ENCODE measurements at regions not wholly inside any gene's neighbourhood (a gene's known extent, or its start where the extent isn't known, plus 50 kb on each side); places are given as distances from the start of the nearest gene placed in this dataset.

- H3K4me3 Mint-ChIP-seq: no peak overlapping the region
Measured at GRCh38 chr4:144501231-144501780, 144.7 kb upstream of the HHIP start.

GRCh38 chr4:144504883-144505282 is 141.1 kb upstream of the HHIP start:
- 0 out of 2 replicates have a peak, but pooled peaks cover 5% of the 10 kb centered on the region for H3K9me2 ChIP-seq (ENCODE audit: insufficient read depth)
- Mint-ChIP-seq H3K9me3 (no peaks in the 10 kb centered on the region; the same call in 2 of the 3 replicates), H3K27me3 (ENCODE audit: insufficient read depth, low read depth, poor library complexity) (no peaks in the 10 kb centered on the region), H3K4me1 (peaks cover 9% of the 10 kb centered on the region), H3K36me3 (ENCODE audit: low read depth) (no peaks in the 10 kb centered on the region), H3K27ac (no peak overlapping the region), H3K4me3 (no peak overlapping the region)
- H2AFZ ChIP-seq: no peak overlapping the region
- no peak overlapping the region for H3K4me2 ChIP-seq
- DNase-seq (ENCODE audit: low spot score): no peak
- no peaks in the 10 kb centered on the region for H4K20me1 ChIP-seq (replicated peaks; ENCODE audit: insufficient read depth)
- H3F3A ChIP-seq (replicated peaks; ENCODE audit: low read depth): no peaks in the 10 kb centered on the region
- no peak overlapping the region for H3K4me3 ChIP-seq
- no peak for ATAC-seq
- H3K4me1 ChIP-seq (ENCODE audit: insufficient read depth): peaks cover 6% of the 10 kb centered on the region; the same call in 1 of the 2 replicates
- H3K27me3 ChIP-seq (ENCODE audit: insufficient read depth): no peaks in the 10 kb centered on the region
- H3K27ac ChIP-seq (ENCODE audit: low read depth): no peak overlapping the region
- no peaks in the 10 kb centered on the region for H3K79me2 ChIP-seq (replicated peaks; ENCODE audit: insufficient read depth)
- no peaks in the 10 kb centered on the region for H3K36me3 ChIP-seq (ENCODE audit: insufficient read depth)
- TF ChIP-seq CREB1 (CRISPR knock-in tag; IDR thresholded peaks at IDR 0.05; ENCODE audit: low read depth) (no peak), ETS1 (IDR thresholded peaks at IDR 0.05) (no peak), STAT1 (IDR thresholded peaks at IDR 0.05; ENCODE audit: unreplicated experiment) (no peak), EZH2 (IDR thresholded peaks at IDR 0.05; ENCODE audit: low read depth, unreplicated experiment) (no peak), POLR2AphosphoS5 (IDR thresholded peaks at IDR 0.05; ENCODE audit: low read depth) (no peak), EZH2phosphoT487 (IDR thresholded peaks at IDR 0.05; ENCODE audit: unreplicated experiment) (no peak), ZNF114 (CRISPR knock-in tag; IDR thresholded peaks at IDR 0.05) (no peak), NANOG (IDR thresholded peaks at IDR 0.05; ENCODE audit: borderline replicate concordance) (no peak), ZNF331 (CRISPR knock-in tag; IDR thresholded peaks at IDR 0.05; ENCODE audit: low read depth) (no peak), JUNB (IDR thresholded peaks at IDR 0.05; ENCODE audit: unreplicated experiment) (no peak)
- TF ChIP-seq, protein P1, sequence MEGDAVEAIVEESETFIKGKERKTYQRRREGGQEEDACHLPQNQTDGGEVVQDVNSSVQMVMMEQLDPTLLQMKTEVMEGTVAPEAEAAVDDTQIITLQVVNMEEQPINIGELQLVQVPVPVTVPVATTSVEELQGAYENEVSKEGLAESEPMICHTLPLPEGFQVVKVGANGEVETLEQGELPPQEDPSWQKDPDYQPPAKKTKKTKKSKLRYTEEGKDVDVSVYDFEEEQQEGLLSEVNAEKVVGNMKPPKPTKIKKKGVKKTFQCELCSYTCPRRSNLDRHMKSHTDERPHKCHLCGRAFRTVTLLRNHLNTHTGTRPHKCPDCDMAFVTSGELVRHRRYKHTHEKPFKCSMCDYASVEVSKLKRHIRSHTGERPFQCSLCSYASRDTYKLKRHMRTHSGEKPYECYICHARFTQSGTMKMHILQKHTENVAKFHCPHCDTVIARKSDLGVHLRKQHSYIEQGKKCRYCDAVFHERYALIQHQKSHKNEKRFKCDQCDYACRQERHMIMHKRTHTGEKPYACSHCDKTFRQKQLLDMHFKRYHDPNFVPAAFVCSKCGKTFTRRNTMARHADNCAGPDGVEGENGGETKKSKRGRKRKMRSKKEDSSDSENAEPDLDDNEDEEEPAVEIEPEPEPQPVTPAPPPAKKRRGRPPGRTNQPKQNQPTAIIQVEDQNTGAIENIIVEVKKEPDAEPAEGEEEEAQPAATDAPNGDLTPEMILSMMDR (conservative IDR thresholded peaks at IDR 0.05; ENCODE audit: low read depth in 2 of 2): no peak
- TF ChIP-seq, protein P2, sequence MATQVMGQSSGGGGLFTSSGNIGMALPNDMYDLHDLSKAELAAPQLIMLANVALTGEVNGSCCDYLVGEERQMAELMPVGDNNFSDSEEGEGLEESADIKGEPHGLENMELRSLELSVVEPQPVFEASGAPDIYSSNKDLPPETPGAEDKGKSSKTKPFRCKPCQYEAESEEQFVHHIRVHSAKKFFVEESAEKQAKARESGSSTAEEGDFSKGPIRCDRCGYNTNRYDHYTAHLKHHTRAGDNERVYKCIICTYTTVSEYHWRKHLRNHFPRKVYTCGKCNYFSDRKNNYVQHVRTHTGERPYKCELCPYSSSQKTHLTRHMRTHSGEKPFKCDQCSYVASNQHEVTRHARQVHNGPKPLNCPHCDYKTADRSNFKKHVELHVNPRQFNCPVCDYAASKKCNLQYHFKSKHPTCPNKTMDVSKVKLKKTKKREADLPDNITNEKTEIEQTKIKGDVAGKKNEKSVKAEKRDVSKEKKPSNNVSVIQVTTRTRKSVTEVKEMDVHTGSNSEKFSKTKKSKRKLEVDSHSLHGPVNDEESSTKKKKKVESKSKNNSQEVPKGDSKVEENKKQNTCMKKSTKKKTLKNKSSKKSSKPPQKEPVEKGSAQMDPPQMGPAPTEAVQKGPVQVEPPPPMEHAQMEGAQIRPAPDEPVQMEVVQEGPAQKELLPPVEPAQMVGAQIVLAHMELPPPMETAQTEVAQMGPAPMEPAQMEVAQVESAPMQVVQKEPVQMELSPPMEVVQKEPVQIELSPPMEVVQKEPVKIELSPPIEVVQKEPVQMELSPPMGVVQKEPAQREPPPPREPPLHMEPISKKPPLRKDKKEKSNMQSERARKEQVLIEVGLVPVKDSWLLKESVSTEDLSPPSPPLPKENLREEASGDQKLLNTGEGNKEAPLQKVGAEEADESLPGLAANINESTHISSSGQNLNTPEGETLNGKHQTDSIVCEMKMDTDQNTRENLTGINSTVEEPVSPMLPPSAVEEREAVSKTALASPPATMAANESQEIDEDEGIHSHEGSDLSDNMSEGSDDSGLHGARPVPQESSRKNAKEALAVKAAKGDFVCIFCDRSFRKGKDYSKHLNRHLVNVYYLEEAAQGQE (IDR thresholded peaks at IDR 0.05; ENCODE audit: unreplicated experiment): no peak

More at GRCh38 chr4:144501231-144501780, 144.7 kb upstream of the HHIP start:
- Mint-ChIP-seq H3K36me3 (ENCODE audit: low read depth) (no peaks in the 10 kb centered on the region), H3K4me1 (no peaks in the 10 kb centered on the region), H3K27me3 (ENCODE audit: insufficient read depth, low read depth, poor library complexity) (no peaks in the 10 kb centered on the region), H3K9me3 (no peaks in the 10 kb centered on the region; the same call in 2 of the 3 replicates), H3K27ac (no peak overlapping the region)
- H3K4me1 ChIP-seq (ENCODE audit: insufficient read depth): no peaks in the 10 kb centered on the region
- TF ChIP-seq EZH2 (IDR thresholded peaks at IDR 0.05; ENCODE audit: low read depth, unreplicated experiment): no peak
- H3K79me2 ChIP-seq (replicated peaks; ENCODE audit: insufficient read depth): no peaks in the 10 kb centered on the region
- no peaks in the 10 kb centered on the region for H3F3A ChIP-seq (replicated peaks; ENCODE audit: low read depth)
- no peaks in the 10 kb centered on the region for H4K20me1 ChIP-seq (replicated peaks; ENCODE audit: insufficient read depth)
- no peak overlapping the region for H3K4me2 ChIP-seq
- no peak overlapping the region for H3K4me3 ChIP-seq
- ATAC-seq (no peak), DNase-seq (ENCODE audit: low spot score) (no peak)
- 0 out of 2 replicates have a peak, but pooled peaks cover 3% of the 10 kb centered on the region for H3K9me2 ChIP-seq (ENCODE audit: insufficient read depth)
- H2AFZ ChIP-seq: no peak overlapping the region
- no peak overlapping the region for H3K27ac ChIP-seq (ENCODE audit: low read depth)
- no peaks in the 10 kb centered on the region for H3K36me3 ChIP-seq (ENCODE audit: insufficient read depth)
- H3K27me3 ChIP-seq (ENCODE audit: insufficient read depth): no peaks in the 10 kb centered on the region
